HG02610 (cell line): ENCODE measurements at regions not wholly inside any gene's neighbourhood (a gene's known extent, or its start where the extent isn't known, plus 50 kb on each side); places are given as distances from the start of the nearest gene placed in this dataset.

ENCODE experiments used
- ATAC-seq: cut with Tn5 transposase; IDR thresholded peaks from one replicate; pipeline ENCODE4 v1.9.1; 2021; ENCODE audit warnings: mild to moderate bottlenecking, moderate library complexity; ENCODE audit not compliant: unreplicated experiment

DNA sequence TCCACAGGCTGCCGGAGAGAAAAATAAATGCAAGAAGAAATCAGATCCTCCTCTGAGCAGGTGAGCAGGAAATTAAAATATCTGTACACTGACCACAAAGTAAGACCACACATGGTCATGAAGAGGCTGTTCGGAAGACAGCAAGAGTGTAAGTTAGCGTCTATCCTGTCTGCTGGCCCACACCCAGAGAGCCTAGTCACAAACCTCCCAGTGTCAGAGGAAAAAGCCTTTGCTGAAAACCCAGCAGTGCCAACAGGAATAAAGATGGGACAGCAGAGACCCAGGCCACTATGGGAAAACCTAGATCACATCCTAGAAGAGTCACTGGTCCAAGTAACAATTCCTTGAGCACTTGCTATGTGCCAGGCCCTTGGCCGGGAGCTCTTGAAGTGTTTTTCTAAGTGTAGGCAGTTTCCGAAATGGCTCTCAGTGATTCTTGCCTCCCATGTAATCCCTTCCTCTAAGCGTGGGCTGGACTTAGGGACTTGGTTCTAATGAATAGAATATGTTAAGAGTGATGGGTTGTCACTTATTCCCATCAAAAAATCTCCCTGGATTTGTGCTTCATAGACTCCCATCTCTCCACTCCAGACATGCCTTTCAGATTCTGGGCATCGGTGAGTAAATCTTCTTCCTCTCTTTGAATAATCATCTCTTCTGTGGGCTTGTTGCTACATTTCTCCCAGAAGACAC, 110.9 kb upstream of the PKDCC start:
- no peak for ATAC-seq

DNA sequence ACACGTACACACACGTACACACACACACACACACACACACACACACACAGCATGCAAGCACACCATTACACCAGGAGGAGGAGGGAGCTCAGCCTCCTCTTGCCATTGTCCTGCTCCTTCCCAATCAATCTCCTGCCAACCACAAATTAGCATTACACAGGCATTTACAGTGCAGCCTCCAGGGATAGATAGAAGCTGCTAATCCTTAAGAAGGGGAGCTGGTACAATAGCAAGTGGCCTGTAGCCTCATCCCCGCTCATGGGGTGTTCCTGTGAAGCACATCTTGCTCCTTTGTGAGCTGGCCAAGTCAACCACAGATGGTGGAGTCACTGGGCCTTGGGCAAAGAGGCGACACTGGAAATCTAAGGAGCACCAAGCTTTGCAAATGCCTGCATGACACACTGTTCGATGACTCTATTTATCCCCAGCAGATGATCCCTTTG, 110.3 kb upstream of the PKDCC start:
- ATAC-seq = no peak

DNA sequence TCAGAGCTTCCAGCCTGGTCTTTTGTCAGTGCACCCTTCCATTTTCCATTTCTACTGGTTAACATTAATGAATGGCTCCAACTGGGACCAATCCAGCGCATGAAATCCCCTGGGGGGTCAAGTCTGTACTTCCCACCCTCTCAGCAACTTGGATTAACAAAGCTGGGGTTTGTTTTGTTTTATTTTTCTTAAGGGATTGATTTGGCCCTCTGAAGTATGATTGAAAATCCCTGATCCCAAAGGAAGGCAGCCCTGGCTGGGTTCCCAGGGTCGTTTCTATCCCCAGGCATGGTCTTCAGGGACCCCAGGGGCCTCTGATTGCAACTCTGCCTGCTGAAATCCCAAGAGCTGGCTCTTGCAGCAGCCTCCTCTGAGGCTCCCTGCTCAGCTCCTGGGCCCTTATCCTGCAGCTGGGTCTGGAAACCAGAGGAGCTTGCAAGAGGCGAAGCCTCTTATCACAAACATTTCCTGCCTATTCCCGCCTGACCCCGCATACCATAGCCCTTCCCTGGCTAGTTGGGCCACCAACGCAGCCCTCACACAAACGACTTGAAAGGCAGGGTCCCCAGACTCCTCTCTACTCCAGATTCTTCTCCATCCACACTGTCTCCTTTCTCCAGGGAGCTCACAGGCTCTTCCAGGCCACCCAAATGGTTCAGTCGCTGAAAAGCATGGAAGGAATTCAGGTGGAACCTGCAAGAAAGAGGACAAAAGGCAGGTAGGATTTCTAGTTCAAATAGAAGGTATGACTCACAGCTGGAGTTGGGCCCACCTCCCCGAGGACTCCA, 109.7 kb upstream of the PKDCC start:
- ATAC-seq = no peak

DNA sequence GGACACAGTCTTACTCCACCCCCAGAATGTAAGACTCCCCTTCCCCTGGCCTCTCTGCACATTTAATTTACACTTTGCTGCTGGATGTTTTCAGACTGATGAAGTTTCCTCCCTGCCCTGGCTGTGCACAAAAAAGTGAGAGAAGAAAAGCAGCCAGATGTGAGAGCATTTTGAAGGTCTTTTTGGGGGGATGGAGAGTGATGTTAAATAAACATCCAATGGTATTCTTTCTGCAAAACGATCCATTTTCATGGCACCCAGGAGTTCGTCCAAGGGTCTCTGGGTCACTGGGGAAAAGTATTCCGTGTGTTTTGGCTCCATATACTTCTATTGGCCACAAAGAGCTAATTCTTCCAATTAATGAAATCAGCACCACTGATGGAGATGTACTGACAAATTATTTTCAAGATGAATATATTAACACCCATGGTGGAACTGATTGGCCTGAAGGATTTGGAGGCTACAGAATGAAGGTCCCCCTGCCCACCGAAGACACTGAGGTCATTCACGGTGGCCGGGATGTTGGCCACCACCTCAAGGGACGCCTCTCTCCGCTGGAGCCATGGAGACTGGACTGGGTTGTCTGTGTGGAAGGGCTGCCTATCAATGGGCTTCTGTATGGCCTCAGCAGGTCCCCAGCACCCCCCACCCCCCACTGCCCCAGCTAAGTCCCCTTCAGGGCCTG, 107.6 kb upstream of the PKDCC start:
- ATAC-seq = no peak

DNA sequence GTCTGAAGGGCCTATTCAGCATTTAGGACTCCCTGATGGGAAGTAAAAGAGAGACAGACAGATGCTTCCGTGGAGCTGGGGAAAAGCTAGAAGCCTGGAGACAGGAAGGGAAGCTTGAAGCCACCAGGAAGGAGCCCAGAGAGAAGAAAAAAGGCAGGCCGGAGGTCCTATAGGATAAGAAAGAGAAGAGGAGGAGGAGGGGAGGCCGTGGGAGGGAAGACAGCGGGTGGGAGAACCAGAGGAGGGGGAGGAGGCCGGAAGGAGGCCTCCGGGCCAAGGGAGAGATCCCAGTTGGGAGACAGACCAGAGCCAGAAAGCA, 107.1 kb upstream of the PKDCC start:
- no peak for ATAC-seq

DNA sequence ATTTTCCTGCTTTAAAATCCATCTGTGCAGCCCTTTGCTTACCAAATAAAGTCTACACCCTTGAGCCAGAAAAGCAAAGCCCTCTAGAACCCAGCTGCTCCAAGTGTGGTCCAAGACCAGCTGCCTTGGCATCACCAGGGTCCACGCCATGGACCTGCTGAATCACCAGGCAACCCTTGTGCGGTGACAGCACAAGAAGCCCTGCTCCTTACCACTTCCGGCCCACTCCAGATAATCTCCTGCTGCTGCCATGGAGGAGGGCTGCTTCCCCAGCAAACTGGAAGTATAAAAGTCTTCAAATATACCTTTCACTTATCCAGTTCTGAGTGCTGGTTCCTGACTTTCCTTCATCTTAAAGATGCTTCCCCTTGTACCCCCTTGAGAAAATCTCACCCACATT, 106.0 kb upstream of the PKDCC start:
- no peak for ATAC-seq

DNA sequence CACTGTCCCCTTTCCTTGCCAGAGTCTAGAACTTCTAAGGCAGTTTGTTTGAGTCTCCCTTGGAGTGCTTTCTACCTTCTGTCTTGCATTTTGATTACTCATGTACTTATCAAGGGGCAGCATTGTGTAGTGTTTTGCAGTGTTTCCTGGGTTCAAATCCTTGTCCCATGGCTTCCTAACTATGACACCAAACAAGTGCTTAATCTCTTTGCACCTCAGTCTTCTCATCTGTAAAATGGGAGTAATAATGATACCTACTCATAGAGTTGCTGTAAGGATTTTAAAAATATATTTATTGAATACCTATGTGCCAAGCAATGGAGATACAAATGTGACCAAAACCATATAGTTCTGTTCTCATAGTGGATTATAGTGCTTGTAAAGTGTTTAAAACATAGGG, 105.5 kb upstream of the PKDCC start:
- no peak for ATAC-seq

DNA sequence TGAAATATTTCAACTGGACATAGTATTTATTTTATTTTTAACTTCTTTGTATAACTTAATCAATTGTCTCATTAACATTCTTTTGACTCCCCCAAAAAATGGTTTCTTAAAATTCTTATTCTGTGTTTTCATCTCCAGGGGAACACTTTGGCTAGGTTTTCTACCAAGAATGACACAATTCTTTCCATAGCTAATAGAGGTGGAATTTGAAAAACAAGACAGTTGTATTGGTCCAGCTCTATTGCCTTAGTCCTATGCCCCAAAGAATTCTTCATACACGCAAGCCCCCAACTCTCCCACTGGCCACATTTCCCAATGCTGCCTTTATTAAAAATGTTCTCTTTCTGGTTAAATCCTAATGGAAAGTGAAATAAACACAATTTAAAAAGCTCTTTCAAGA, 104.7 kb upstream of the PKDCC start:
- ATAC-seq = no peak

DNA sequence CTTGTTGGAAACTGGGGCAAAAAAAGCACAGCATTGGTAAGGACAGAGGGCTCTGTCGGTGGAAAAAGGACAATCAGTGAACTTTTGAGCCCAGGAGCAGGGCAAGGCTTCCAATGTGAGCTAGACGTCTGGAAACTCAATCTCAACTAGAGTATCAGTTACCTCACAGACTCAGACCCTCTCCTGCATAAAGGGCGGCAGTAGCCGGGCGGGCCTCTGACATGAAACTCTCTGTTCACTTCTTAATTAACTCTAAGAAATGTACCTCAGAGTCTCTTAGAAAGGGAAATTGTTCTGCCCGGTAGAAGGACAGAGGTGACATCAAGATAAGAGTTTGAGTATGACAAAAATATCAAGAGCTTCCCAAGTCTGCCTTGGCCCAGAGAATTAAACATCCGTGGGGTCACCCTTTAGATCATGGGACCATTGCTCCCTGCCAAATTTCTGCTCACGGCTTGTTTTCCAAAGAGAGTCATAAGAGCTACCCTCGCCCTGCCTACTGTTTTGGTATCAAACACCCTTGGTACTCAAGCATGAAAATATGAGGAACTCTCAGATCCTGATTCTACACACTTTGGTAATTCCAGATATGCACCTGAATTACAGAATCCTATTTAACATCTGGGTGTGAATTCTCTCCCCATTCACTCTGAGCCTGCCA, 103.5 kb upstream of the PKDCC start:
- ATAC-seq = no peak

DNA sequence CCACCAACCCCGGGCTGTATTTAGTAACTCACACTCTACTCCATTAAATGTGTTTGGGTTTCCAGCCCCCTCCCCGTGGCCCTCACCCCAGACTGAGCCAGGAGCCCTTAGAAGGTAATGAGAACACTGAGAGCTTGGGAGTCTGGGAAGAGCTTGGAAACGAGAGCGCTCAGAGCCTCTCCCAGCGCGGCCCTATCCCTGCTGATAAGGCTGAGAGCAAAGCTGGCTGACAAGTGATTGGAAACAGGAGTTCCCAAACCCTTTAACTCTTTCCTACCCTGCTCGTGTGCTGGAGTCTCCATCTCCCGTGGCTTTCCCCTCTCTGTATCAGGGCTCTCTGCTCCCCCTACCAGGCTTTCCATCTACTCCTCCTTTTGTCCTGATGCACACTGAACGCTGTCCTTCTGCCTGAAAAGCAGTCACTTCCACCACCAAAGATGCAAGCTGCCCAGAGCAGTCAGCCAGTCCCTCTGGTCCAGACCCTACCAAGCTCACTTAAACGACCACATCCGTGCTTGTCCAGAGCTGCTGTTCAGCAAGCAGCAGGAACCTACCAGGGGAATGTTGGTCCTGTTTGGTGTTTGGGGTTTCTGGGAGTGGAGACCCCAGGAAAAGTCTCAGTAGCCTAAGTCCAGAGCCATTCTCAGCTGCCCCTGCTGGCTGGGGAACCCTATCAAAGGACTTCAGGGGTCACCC, 100.0 kb upstream of the PKDCC start:
- no peak for ATAC-seq

DNA sequence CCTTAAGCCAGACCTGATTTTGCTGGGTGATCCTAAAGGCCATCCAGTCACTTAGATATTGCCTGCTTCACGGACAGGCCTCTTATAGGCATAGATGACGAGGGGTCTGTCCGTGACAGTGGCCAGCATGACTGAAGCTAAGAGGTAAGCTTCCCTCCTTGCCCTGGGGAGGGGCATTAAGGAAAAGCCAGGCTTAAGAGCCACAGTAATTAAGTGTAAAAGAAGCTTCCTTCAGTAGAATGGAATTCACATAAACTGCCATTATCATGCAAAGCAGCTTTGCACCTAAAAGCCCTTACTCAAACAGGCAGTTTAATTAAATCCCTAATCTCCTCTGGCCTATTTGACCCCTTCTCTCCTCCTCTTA, 99.4 kb upstream of the PKDCC start:
- ATAC-seq = no peak

DNA sequence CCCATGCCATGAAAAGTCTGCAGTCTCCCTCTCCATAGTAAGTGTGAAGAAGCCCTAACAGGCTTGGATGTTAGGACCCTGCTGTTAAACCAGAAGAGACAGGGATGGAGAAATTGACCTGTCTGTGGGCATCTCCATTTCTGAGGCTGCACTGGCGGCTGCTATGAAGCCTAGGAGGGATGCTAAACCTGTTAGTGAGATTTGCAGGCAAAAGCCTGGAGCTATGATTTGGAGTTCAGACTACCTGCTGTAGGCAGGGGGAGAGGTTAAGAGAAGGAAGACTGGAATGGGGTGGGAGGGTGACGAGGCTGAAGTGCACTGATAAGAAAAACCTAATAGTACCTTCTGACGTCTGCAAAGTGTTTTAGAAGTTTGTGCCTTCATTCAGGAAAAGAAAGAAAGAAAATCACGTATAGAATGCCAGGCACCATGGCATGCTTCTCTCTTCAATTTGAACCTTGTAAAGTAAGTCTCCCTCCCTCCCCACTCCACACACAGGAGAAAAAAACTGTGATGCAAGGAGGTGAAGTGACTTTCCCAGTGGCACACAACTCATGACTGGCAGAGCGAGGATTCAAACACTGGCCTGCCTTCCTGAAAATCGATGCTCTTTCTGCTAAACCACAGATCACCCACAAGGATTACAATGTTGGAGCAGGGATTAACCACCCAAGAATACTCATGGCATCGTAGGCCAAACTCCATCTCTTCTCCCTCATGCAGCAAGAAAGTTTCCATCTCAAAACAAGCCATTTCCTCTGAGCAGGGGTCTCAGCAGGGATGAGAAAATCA, 98.5 kb upstream of the PKDCC start:
- ATAC-seq = no peak

DNA sequence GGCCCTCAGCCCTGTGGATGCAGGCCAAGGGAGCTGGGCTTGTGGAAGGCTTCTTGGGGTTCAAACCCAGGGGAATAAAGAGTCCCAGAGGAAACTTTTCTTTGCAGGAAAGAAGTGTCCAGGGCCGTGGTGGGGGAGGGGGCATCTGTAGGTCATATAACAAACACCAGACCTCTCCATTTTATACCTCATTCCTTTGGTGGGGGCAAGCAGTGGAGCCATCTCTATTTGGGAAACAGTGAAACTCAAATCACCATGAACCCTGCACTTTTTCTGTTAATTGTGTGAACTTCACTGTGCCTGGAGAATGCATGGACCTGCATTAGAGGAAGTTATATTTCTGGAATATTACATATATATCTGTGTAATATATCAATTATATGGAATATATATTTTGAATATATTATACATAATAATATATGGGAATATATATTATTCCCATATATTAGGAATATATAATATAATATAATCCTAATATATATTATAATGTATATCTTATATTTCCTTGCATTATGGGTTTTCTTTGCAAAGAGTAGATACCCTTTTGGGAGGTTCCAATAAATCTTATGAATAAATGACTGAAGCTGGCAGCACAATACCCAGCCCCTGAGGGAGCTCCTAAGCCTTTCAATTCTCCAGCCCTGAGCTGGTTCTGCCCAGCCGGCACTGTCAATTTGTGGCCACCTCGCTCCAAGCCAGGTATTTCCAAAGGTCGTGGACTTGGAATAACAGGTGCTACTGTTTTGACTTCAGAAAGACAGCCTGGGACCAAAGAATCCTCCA, 97.7 kb upstream of the PKDCC start:
- ATAC-seq = no peak

DNA sequence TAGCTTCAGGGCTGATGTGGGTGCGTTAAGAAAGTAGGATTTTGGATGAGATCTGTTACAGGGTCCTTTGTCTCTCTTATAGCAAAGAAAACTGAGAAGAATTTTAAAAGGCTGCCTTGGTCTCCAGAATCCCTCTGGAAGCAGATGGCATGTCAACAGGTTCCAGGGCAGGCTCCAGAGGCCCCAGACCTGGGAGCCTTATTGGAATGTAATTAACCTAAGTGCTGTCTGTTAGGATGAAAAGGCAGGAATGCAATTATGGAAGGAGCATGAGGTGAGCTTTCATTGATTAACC, 97.2 kb upstream of the PKDCC start:
- no peak for ATAC-seq

DNA sequence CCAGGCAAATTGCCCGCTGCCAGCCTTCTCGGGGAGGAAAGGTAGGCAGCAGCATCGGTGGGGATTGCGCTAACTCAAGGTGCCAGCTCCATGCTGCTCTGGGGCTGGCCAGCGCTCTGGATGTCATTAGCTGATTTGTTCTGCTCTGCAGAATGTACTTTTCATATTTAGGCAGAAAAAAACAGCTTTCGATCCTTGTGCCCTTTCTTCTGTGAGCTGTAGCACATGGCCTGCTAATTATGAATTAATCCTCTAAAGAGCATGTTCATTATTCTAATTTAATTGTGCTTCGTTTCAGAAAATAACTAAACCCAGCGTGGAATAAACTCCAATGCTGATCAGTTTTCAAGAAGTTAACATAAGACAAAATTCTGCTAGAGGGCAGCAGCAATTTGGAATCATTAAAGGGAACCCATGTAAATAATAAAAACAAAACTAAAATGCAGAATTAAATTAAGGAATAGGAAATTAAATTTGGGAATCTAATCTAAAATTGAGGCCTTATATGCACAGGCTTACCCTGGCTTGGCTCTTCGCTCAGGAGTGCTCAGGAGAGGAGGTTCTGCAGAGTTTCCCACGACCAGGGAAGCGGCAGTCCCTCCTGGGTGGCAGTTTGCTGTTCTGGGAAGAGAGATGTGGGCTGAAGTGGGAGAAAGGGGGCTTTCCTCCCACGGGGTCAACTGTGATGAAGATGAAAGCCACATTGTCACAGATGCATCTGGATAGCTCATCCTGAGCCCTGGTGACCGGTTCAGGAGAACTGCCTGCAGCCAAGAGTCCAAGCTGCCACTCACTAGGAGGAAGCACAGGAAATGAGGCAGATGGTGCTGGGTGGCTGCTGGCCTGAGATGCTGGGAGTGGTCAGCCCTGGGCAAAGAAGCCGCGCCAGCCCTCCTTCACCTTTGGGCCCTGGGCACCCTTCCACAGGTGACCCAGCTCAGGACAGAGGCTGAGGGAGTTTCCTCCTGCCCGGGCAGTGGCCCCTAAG, 93.2 kb upstream of the PKDCC start:
- no peak for ATAC-seq

DNA sequence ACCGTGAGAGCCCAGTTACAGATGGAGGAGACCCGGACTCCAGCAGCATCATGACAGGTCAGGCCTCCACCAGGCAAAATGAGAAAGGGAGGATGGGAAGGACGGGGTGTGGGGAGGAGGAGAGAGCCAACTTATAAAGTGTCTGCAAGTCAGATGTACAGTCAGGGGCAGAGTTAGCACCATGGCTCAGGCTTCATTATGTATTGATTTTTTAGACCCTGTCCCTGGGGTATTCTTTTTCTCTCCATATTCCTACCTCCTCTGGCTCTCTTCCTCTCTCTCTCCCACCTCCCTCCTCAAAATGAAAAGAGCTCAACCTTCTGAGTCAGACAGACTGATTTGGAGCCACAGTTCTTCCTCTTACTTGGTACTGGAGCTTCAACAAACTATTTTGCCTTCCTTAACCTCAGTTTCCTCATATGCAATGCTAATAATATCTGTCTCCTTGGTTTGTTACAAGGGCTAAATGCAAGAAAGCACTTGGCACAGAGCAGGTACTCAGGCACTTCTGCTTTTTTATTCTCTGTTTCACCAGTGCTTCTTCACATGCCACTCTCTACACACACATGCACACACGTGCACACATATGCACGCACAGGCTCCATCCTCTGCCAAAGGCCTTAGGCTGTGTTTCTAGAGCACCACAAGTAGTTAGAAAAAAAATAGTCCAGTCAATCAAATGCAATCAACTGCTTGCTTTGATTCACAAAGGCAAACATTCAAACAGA, 92.3 kb upstream of the PKDCC start:
- peak; percentile 32 for ATAC-seq

DNA sequence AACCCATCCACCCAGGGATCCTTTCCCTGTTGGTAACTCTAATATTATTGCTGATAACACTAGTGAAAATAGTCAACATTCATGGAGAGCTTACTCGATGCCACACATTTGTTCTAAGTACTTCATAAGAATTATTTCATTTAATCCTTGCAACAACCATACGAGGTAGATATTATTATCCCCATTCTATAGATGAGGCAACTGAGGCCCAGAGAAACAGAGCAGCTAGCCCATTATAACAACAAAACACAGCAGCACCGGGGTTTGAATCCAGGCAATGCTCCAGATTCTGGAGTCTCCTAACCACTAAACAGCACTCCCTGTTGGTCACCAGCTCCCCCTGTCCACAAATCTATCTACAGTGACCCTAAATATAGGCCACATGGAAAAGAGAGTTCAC, 90.4 kb upstream of the PKDCC start:
- no peak for ATAC-seq

DNA sequence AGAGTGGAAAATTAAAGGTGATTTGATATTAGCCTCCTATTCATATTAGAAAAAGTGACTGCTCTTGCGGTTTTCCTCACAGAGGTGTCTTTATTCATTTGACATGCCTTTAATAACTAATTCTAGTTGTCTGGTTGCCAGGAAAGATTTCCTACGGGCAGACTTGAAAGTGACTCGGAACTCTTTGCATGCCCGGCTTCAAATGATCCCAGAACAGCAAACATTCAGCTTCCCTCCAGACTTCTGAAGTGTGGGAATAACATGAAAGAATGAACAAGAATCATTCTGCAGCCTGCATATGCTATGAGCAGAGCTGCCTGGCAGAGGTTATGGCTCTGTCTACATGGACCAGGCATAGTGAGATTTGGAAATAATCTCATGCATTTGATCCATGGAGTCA, 89.6 kb upstream of the PKDCC start:
- ATAC-seq = no peak
